ENCODE measurements at regions not wholly inside any gene's neighbourhood (a gene's known extent, or its start where the extent isn't known, plus 50 kb on each side); places are given as distances from the start of the nearest gene placed in this dataset.

- no peak for TF ChIP-seq CTCF (IDR thresholded peaks at IDR 0.05; ENCODE audit: low read depth, low read length)
- TF ChIP-seq POLR2A (IDR thresholded peaks at IDR 0.05; ENCODE audit: extremely low read depth, insufficient read length): no peak
These were observed 682.4 kb upstream of the ATXN8OS start for GRCh38 chr13:69425235-69425634.
